ENCODE measurements at regions not wholly inside any gene's neighbourhood (a gene's known extent, or its start where the extent isn't known, plus 50 kb on each side); places are given as distances from the start of the nearest gene placed in this dataset.

DNA sequence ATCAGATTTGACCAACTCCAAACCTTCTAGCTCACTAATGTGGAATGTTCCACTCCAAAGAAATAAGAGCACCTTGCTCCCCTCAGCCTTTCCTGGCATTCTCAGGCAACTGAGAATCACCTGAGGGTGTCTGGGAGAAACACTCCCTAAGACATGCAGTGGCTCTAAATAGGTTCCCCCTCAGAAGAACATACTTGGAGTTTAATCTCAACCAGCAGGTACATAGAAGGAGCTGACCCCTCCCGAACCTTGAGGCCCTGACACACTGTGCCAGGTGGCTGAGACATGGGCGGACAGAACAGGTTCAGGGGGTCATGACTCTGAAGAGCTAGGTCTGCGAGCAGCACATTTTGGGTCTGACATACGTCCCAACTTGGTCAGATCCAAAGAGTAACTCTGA, 107.6 kb upstream of the MAP3K4 start:
- TF ChIP-seq, protein P1, sequence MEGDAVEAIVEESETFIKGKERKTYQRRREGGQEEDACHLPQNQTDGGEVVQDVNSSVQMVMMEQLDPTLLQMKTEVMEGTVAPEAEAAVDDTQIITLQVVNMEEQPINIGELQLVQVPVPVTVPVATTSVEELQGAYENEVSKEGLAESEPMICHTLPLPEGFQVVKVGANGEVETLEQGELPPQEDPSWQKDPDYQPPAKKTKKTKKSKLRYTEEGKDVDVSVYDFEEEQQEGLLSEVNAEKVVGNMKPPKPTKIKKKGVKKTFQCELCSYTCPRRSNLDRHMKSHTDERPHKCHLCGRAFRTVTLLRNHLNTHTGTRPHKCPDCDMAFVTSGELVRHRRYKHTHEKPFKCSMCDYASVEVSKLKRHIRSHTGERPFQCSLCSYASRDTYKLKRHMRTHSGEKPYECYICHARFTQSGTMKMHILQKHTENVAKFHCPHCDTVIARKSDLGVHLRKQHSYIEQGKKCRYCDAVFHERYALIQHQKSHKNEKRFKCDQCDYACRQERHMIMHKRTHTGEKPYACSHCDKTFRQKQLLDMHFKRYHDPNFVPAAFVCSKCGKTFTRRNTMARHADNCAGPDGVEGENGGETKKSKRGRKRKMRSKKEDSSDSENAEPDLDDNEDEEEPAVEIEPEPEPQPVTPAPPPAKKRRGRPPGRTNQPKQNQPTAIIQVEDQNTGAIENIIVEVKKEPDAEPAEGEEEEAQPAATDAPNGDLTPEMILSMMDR (IDR thresholded peaks at IDR 0.05): no peak
- TF ChIP-seq POLR2A (IDR thresholded peaks at IDR 0.05): no peak
